HG03025 (cell line): ENCODE measurements at regions not wholly inside any gene's neighbourhood (a gene's known extent, or its start where the extent isn't known, plus 50 kb on each side); places are given as distances from the start of the nearest gene placed in this dataset.

Source experiments
- ATAC-seq: cut with Tn5 transposase; IDR thresholded peaks from one replicate; pipeline ENCODE4 v1.9.1; 2021; ENCODE audit warnings: mild to moderate bottlenecking, moderate library complexity; ENCODE audit not compliant: unreplicated experiment, low FRiP score

DNA sequence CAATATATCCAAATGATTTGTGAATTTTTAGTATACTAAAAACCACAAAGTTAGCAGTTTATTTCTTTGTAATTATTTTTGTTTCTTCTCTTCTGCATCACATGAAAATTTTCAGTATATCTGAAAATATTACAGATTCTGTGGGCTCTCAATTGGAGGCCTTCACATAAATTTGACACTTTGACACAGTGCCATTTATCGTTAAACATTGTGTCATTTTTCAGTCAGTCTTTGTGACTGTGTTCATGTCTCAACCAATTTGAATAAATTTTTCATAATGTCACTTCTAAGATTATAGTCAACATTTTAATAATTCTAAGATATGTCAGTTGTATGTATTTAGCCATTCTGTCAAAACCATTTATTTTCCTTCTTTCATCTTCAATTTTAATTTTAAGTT lies 1303.0 kb downstream of the LRFN5 start:
- no peak for ATAC-seq

DNA sequence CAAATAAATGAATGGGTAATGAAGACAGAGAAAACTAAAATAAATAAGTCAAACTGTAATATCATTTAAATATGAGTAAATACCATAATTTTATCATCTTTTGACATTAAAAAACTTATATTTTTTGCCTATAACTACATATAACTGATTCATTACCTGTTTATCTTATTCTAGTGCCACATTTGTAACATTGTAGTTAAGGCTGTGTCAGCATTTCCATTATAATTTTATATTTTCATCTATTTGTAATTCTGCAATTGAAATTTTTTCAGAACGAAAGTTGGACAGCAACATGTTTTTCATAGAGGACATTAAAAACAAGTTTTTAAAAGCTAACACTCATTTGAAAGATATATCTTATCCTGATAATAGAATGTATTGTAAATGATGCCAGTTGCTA lies 1286.5 kb downstream of the LRFN5 start:
- no peak for ATAC-seq

DNA sequence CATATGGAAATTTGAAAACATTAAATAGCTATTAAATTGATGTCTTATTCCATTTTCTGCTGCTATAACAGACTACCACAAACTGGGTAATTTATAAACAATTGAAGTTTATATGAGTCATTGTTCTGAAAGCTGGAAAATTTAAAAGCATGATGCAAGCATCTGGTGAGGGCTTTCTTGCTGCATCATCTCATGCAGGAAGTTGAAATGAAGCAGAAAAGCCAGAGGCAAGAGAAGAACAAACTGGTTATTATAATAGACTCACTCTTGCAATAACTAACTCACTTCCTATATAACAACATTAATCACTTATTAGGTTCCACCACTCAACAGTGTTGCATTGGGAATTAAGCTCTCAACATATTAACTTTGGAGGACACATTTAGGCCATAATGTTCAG lies 1277.4 kb downstream of the LRFN5 start:
- no peak for ATAC-seq

DNA sequence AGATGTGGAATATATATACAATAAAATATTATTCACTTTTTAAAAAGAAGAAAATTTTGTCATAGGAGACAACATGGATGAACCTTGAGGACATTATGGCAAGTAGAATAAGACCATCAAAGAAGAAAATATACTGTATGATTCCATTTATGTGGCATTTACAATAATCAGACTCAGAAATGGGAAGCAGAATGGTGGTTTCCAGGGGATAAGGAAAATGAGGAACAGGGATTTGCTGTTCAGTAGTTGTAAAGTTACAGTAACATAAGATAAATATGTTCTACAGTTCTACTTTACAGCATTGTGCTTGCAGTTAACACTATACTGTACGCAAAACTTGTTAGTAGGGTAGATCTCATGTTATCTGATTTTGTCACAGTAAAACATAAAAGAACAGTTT lies 1271.0 kb downstream of the LRFN5 start:
- no peak for ATAC-seq

DNA sequence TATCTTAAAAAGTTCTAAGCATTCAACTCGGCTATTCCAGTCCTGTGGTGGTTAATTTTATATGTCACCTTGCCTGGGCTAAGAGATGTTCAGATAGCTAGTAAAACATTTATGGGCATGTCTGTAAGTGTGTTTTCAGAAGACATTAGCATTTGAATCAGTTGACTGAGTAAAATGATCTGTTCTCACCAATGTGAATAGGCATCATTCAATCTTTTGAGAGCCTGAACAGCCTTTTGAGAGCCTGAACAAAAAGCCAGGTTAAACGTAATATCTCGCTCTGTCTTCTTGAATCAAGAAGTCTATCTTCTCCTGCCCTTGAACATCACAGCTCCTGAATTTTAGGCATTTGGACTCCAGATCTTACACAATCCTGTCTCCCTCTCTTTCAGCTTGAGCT lies 1266.1 kb downstream of the LRFN5 start:
- ATAC-seq: no peak

DNA sequence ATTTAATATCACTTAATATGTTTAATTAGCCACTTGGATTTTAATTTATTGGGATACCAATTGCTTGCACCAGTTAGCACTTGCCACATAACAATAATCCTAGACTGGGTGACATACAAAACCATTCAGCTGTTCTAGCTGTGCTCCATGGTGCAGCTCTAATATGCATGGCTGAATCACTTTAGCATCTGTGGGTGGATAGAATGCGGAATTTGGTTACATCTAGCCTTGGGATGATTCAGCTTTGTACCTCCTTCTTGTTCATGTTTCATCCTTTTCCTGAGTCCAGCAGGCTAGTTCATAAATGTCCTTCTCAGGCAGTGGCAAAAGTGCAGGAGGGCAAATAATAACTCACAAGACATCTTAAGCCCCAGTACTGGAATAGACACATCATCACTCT lies 1263.0 kb downstream of the LRFN5 start:
- no peak for ATAC-seq

DNA sequence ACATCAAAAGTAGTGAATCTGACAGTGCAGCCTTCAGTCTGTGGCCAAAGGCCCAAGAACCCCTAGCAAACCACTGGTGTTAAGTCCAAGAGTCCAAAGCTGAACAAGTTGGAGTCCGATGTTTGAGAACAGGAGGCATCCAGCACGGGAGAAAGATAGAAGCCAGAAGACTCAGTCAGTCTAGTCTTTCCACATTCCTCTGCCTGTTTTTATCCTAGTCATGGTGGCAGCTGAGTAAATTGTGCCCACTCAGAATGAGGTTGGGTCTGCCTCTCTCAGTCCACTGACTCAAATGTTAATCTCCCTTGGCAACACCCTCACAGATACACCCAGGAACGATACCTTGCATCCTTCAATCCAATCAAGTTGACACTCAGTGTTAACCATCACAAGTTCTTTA lies 1255.4 kb downstream of the LRFN5 start:
- no peak for ATAC-seq

DNA sequence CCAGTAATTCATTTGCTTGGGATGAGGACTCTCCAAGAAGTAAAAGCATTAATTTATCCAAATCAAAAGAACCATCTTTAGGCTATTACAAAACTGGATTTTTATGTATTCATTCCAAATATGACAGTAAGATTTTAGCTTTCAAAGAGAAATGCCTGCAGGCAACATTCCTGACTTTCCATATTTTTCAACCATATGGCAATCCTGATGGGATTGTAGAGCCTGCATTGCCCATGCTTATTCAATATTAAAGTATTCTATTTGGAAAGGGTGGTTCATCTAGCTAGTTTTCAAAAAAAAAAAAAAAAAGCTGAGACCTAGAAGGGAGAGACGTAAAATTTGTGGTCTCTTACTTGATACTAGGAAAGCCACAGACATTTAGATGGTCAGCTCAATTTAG lies 1253.7 kb downstream of the LRFN5 start:
- no peak for ATAC-seq

DNA sequence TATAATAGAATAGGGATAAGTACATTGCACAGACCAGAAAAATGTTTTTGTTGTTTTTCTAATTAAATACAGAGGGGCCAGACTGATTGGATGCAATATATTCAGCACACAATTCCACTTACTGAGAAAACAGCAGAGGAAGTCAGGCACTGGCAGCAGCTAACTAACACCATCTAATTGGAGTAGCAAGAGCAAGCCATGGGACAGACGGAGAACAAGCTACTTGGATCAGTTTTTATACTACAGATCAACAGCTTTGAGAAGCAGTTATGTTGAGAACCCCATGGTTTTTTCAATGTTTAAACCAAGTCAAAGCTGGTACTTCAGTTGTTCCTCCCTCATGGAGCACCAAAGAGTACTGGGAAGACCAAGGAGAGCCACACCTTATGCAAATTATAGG lies 1249.4 kb downstream of the LRFN5 start:
- no peak for ATAC-seq

DNA sequence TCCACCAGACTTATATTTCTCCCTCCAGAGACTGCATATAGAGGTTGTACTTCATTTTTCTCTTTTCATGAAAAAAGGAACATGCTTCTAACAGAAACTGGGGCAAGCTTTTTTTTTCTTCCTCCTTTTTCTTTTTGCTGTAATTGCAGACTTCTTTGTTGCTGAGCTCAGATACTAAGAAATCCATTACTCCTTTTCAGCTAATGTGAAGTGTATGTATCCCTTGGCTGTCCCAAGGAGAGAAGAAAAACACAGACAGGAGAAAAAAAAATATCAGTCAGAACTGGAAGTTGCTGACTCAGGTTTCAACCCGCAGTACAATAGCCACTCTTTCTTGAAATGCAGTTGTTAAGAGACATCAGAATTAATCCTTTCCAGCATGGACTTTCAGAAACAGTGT lies 1248.4 kb downstream of the LRFN5 start:
- no peak for ATAC-seq

DNA sequence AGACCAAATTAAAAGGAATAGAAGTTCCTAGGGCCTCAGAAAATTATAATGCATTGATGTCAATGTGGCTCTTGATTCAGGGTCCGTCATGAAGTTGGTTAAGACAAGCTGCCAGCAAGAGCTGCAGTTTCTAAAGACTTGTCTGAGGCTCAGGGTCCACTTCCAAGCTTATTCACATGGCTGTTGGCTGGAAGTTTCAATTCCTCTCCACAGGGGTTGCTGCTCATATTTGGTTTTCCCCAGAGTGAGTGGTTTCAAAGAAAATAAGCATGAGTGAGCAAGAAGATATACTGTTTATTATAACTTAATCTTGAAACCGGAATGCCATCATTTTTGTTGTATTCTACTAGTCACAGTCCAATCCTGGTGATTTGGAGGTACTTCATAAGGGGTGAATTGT lies 1247.4 kb downstream of the LRFN5 start:
- no peak for ATAC-seq

DNA sequence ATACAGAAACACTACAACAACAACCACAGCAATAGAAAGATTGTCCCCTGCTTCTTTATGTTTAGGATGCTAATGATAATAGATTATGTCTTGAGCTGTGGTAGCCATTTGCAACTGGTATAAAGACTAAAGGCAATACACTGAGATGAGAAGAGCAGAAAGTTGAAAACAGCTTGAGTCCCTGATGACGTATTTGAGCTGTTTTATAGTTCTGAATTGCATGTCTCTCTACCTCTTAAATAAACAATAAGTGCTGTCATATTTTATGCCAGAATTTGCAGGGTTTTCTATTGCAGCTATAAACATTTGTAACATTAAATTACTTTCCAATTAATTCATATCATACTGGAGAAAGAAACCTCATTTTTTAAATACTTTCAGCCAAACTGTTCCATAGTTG lies 1242.0 kb downstream of the LRFN5 start:
- ATAC-seq: no peak

DNA sequence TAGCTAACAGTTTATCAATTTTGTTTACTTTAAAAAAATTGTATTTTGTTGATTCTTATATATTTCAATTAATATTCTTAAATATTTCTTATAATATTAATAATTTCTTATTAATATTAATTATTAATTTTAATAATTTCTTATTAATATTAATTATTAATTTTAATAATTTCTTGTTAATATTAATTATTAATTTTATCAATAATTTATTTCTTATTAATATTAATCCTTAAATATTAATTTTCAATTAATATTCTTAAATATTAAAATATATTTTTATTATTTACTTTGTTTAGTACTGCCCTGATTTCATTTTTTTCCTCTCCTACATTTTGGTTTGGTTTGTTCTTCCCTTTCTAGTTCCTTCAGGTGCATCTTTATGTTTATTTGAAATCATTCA lies 1208.1 kb downstream of the LRFN5 start:
- ATAC-seq: no peak

DNA sequence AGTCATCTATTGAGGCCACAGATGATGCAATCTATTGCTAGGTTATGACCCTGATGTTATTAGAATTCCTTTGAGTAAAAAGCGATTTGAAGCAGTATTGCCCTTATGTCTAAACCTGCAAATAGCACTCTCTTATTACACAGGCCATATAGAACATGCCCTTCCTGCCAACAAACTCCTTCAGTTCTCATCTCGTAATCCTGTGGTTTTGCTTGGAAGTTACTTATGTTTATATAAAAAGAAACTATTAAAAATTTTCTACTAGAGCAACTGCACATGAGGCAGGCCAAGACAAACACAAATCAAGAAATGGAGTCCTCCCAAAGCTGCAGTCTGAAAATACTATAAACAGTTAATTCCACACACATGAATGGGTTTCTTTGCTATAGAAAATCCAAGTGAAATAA lies 1200.2 kb downstream of the LRFN5 start:
- no peak for ATAC-seq

DNA sequence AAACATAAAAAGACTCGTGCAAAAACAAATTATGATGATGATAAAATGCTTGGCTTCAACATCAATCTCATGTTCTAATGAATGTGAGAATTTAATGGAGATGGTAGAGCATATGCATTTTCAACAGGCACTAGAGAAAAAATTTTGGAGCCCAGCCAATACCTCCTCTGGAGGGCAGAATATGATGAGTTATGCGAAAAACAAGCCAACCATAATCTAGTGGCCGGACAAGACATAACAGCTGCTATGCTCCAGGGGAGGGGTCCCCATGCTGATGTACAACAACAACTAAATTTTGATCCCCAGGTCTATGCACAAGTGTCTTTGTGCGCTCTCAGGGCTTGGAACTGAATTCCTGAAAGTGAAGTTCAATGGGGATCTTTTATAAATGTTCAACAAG lies 1197.5 kb downstream of the LRFN5 start:
- ATAC-seq: no peak

DNA sequence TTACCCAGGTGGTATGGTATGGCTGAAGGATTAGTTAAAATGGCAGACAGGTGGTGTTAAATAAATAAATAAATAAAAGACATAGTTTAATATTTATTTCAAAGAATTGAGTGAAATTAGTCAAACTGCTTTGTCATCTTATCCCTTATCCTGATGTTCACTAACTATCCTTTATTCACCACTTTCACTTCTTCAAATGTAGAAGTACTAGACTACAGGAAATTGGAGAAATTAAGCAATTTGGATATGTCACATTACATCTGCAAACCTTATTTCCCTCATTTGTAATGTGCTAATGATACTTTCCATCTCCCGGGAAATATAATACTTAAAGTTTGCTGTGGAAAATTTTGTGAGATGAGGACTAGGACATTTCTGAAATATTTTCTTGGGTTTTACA lies 1195.7 kb downstream of the LRFN5 start:
- no peak for ATAC-seq

DNA sequence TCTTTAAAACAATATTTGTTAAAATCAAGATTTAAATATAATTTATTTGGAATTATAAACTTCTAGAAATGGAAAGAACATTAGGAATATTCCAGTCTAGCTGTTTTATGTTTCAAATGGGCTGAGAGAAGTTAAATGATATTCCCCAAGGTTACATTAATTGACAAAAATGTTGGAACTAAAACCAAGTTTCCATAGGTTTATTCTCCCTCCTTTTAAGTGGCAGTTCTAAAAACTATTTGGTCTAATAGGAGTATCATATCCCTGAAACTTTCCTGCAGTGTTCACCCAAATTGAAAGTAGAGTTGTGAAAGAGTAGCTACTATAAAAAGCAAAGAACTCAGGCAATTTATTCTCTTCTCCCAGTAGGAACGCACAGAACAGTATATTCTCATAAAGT lies 1185.5 kb downstream of the LRFN5 start:
- no peak for ATAC-seq

DNA sequence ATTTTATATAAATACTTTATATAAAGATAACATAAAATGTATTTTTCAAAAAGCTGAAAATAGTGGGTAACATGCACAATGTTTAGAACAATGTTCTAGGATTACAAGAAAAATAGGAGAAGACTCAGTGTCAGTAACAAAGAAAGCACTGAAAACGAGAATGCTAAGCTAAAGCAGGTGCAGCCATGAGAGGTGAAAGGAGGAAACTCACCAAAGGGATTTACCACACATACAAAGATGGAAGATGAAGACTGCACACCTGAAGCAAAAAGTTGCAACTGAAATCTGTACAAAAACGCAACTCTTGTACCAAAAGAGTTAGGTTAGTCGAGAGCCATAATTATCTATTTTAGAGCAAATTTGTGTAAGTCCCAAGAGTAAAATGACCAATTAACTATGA lies 1176.1 kb downstream of the LRFN5 start:
- no peak for ATAC-seq

DNA sequence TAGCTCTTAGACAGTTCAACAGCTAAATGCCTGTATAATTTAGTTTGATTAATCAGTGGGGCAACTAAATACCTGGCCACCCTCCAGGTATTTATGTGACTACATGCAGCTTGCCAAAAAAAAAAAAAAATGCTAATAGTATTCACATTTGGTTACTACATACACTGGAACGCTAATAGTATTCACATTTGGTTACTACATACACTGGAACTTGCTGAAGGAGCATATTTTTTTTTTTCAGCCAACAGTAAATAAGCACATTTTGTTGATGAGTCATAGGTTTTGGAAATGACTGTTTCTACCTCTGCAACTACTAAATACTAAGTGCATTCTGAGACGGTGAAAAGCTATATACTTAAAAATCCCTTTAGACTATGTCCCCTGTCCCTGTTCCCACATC lies 1172.3 kb downstream of the LRFN5 start:
- no peak for ATAC-seq

DNA sequence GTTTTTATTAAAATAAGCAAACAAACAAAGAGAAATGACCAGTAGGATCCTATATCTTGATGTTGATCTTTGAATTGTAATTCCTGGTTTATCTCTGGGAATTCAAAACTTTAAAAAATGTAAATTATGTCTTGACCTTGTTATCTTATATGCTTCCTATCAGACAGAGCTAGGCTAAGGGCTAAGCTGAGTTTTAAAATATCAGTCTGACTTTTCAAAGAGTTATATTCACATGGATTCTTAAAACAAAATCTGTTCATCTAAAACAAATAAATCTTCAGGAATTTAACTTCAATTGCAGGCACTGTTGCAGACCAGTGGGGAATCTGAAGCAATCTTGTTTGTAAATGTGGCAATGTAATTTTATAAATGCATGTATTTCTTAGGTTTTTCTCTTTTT lies 1144.1 kb downstream of the LRFN5 start:
- ATAC-seq: no peak

DNA sequence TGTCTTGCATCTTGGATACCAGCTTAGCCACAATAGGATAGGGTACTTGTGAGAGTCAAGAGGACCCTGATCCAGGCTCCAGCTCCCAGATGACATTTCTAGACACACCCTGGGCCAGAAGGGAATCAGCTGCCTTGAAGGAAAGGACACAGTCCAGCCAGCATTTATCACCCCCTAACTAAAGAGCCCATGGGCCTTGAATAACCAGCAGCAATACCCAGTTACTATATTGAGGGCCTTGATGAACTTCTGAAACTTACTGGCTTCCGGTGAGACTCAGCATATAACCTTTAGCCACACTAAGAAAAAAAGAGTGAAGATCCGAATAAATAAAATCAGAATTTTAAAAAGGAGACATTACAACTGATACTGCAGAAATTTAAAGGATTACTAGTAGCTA lies 1135.4 kb downstream of the LRFN5 start:
- ATAC-seq: no peak

DNA sequence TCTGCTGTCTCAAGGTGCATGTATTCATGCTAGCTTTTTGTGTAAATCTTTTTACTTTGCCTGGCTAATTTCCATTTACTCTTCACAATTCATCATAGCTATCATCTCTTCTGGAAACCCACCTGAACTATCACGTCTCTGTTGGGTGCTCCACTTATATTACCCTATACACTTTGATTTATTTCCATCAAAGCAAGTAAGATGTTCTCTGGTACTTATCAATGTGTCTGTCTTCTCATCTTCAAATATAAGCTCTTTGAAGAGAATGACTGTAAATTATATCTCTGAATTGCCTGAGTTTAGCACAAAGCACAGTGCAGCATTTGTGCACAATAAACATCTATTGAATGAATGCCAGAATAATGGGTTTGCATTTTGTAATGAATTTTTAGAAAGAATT lies 1129.7 kb downstream of the LRFN5 start:
- no peak for ATAC-seq

DNA sequence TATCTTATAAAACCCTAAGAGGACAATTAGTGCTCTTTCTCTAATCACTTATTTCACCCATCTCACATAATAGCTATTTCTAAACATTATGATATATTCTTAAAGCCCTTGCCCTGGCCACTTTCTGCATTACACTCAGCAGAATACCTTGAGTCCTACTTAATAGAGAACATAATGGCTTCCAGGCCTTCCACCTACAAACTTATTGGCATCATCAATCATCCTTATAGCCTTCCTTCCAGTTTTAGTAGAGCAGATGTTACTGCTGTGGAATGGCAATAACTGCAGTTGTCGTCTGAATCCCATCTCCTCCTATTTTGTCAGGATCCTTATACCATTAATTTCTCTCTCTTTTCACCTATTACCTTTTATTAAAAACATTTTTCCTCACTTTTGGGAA lies 1127.4 kb downstream of the LRFN5 start:
- ATAC-seq: no peak

DNA sequence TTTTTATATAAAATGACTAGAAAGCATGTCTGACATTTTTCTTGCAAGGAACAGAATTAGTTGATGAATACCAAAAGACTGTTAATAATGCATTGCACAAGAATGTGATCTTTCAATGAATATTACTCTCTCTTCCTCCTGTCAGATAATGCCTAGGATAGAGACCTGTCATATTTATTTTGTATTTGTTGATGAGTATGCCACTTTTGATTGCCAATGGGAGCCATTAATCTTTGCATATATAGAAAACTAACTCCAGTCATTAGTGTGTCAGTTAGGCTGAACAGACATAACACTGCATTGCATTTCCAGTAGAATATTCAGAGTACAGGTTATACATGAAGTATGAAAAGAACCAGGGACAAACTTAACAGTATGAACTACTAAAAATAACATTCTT lies 1125.3 kb downstream of the LRFN5 start:
- no peak for ATAC-seq
